ENCODE measurements at regions not wholly inside any gene's neighbourhood (a gene's known extent, or its start where the extent isn't known, plus 50 kb on each side); places are given as distances from the start of the nearest gene placed in this dataset.

DNA sequence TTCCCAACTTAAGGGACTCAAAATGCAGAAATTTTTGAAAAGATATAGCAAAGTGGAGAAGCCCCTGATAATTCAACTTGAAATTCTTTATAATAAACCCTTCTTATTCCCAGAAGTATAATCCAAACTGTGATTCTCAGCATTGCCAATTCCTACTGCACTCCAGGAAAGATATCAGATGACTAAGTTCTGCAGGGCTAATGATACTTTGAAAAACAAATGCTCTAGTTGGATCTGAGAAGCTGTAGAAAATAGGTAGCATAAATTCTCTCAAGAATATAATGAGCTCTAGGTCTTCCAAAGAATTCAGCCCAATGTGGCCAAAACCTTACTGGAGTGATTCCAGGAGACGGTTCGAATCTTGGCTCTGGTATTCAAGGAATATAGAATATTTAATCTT, 294.0 kb upstream of the PTBP2 start:
- Histone ChIP-seq H3K79me2 (ENCODE audit: insufficient read depth, low read length) (no peaks in the 10 kb centered on the region), H3K27ac (ENCODE audit: low read depth in 1 of 2, low read length in 2 of 2) (no peak overlapping the region), H4K20me1 (ENCODE audit: insufficient read depth, low read length) (no peaks in the 10 kb centered on the region), H3K4me3 (replicated peaks in 1 of 3; ENCODE audit: low read depth in 2 of 3, low read length in 3 of 3) (no peak overlapping the region), H2AFZ (ENCODE audit: insufficient read depth, low read depth, low read length, poor library complexity, severe bottlenecking) (no peak overlapping the region), H3K4me2 (replicated peaks; ENCODE audit: extremely low read depth, low read length, poor library complexity, severe bottlenecking) (no peak overlapping the region), H3K27me3 (ENCODE audit: control insufficient read depth in 2 of 2, insufficient read depth in 2 of 2, low read length in 2 of 2) (no peaks in the 10 kb centered on the region), H3K36me3 (replicated peaks in 1 of 2; ENCODE audit: control insufficient read depth in 1 of 2, insufficient read depth in 2 of 2, low read length in 2 of 2) (no peaks in the 10 kb centered on the region), H3K9me3 (replicated peaks in 1 of 2; ENCODE audit: control insufficient read depth in 1 of 2, insufficient read depth in 1 of 2, low read length in 2 of 2) (no peaks in the 10 kb centered on the region), H3K9ac (ENCODE audit: insufficient read depth, low read length, poor library complexity, severe bottlenecking) (no peak overlapping the region), H3K4me1 (ENCODE audit: control insufficient read depth in 1 of 2, insufficient read depth in 2 of 2, low read length in 2 of 2) (no peaks in the 10 kb centered on the region)
- intact Hi-C loops (cut with micrococcal nuclease): no loop called here
- Mint-ChIP-seq H3K9me3 (peaks cover 0 to 3% (median 0%) of the 10 kb centered on the region in 7 donors), H3K27me3 (ENCODE audit: low read depth in 3 of 3) (peaks cover 0 to 2% (median 0%) of the 10 kb centered on the region in 3 donors), H3K36me3 (no peaks in the 10 kb centered on the region), H3K4me1 (no peaks in the 10 kb centered on the region), H3K27ac (no peak overlapping the region), H3K4me3 (no peak overlapping the region)
- no peak for DNase-seq
- no CpG with 5 or more reads among the region's 2 CpGs for WGBS (ENCODE audit: insufficient coverage)
- TF ChIP-seq, protein P1, sequence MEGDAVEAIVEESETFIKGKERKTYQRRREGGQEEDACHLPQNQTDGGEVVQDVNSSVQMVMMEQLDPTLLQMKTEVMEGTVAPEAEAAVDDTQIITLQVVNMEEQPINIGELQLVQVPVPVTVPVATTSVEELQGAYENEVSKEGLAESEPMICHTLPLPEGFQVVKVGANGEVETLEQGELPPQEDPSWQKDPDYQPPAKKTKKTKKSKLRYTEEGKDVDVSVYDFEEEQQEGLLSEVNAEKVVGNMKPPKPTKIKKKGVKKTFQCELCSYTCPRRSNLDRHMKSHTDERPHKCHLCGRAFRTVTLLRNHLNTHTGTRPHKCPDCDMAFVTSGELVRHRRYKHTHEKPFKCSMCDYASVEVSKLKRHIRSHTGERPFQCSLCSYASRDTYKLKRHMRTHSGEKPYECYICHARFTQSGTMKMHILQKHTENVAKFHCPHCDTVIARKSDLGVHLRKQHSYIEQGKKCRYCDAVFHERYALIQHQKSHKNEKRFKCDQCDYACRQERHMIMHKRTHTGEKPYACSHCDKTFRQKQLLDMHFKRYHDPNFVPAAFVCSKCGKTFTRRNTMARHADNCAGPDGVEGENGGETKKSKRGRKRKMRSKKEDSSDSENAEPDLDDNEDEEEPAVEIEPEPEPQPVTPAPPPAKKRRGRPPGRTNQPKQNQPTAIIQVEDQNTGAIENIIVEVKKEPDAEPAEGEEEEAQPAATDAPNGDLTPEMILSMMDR (IDR thresholded peaks at IDR 0.05): no peak

DNA sequence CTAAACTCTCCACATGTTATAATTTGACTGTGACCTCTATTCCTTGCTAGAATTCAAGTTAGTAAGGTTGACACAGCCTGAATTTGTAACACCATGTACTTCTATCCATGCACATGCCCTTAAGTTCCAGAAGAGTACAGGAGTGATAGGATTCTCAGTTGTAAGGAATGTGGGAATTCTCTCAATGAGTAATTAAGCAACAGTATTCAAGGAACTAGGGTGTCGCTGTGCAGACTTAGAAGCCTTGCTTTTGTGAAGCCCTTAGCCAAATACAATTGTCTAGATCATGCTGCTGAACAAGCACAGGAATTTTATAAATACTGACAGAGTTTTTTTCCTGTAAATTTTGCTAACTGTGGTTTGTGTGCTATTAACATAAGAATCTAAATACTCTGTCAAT, 276.3 kb upstream of the PTBP2 start:
- H3K9me3 ChIP-seq (replicated peaks in 1 of 2; ENCODE audit: control insufficient read depth in 1 of 2, insufficient read depth in 1 of 2, low read length in 2 of 2): peaks cover 0 to 10% of the 10 kb centered on the region in 2 donors
- no peak overlapping the region for H3K9ac ChIP-seq (ENCODE audit: insufficient read depth, low read length, poor library complexity, severe bottlenecking)
- no peak overlapping the region for H3K27ac ChIP-seq (ENCODE audit: low read depth in 1 of 2, low read length in 2 of 2)
- no peaks in the 10 kb centered on the region for H3K27me3 ChIP-seq (ENCODE audit: control insufficient read depth in 2 of 2, insufficient read depth in 2 of 2, low read length in 2 of 2)
- no CpG with 5 or more reads among the region's 1 CpG for WGBS (ENCODE audit: insufficient coverage)
- no peaks in the 10 kb centered on the region for H3K36me3 ChIP-seq (replicated peaks in 1 of 2; ENCODE audit: control insufficient read depth in 1 of 2, insufficient read depth in 2 of 2, low read length in 2 of 2)
- no peaks in the 10 kb centered on the region for H3K27me3 Mint-ChIP-seq (ENCODE audit: low read depth in 3 of 3)
- TF ChIP-seq, protein P1 (IDR thresholded peaks at IDR 0.05): no peak
- H3K27ac Mint-ChIP-seq: no peak overlapping the region
- peaks cover 2 to 21% (median 9%) of the 10 kb centered on the region in 7 donors for H3K9me3 Mint-ChIP-seq
- H4K20me1 ChIP-seq (ENCODE audit: insufficient read depth, low read length): no peaks in the 10 kb centered on the region
- H3K36me3 Mint-ChIP-seq: no peaks in the 10 kb centered on the region
- H3K4me1 Mint-ChIP-seq: no peaks in the 10 kb centered on the region
- H3K4me1 ChIP-seq (ENCODE audit: control insufficient read depth in 1 of 2, insufficient read depth in 2 of 2, low read length in 2 of 2): no peaks in the 10 kb centered on the region
- H3K4me3 ChIP-seq (replicated peaks in 1 of 3; ENCODE audit: low read depth in 2 of 3, low read length in 3 of 3): no peak overlapping the region
- no peaks in the 10 kb centered on the region for H3K79me2 ChIP-seq (ENCODE audit: insufficient read depth, low read length)
- intact Hi-C loops (cut with micrococcal nuclease): no loop called here
- H2AFZ ChIP-seq (ENCODE audit: insufficient read depth, low read depth, low read length, poor library complexity, severe bottlenecking): no peak overlapping the region
- H3K4me2 ChIP-seq (replicated peaks; ENCODE audit: extremely low read depth, low read length, poor library complexity, severe bottlenecking): no peak overlapping the region
- H3K4me3 Mint-ChIP-seq: no peak overlapping the region
- DNase-seq: no peak

Measured in CD14-positive monocyte (primary cell).